ENCODE measurements at regions not wholly inside any gene's neighbourhood (a gene's known extent, or its start where the extent isn't known, plus 50 kb on each side); places are given as distances from the start of the nearest gene placed in this dataset.

GRCh38 chr14:23899788-23900187 is 53.8 kb upstream of the DHRS4 start:
- H3K4me1 ChIP-seq = peaks cover 0 to 8% (median 0%) of the 10 kb centered on the region in 10 experiments; a peak in 2 of 20 replicates

DNA sequence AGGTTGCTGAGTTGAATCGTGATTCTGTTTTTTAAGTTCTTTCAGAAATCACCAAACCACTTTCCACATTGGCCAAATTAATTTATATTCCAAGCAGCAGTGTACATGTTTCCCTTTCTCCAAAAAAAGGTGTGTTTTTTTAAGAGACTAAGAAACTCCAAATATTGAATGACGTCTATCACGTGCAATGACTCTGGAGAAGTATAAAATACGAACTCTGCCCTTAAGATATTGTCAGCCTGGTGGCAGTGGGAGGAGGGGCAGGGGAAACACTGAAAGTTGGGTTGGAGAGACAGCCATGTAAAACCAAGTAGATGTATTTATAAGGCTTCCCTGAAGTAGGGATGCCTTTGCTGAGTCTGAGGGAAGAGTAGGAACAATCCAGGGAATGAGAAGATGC is 50.1 kb upstream of the DHRS4 start:
- Histone ChIP-seq H3K9me3 (replicated peaks in 1 of 11) (peaks cover 7 to 19% (median 15%) of the 10 kb centered on the region in 11 experiments; a peak in 20 of 22 replicates), H3K36me3 (no peaks in the 10 kb centered on the region), H3K4me2 (no peak overlapping the region), H3K4me3 (no peak overlapping the region), H3K27ac (no peak overlapping the region), H3K27me3 (no peaks in the 10 kb centered on the region), H4K20me1 (no peaks in the 10 kb centered on the region), H3K4me1 (no peaks in the 10 kb centered on the region), H3K9ac (no peak overlapping the region)
- TF ChIP-seq Cebpa-rat (IDR thresholded peaks at IDR 0.05) = no peak

More at GRCh38 chr14:23899788-23900187, 53.8 kb upstream of the DHRS4 start:
- Histone ChIP-seq H3K9me3 (replicated peaks in 1 of 11) (peaks cover 9 to 21% (median 17%) of the 10 kb centered on the region in 11 experiments; a peak in 20 of 22 replicates), H3K36me3 (no peaks in the 10 kb centered on the region), H3K27ac (no peak overlapping the region), H3K9ac (no peak overlapping the region), H3K4me2 (no peak overlapping the region), H4K20me1 (no peaks in the 10 kb centered on the region), H3K27me3 (no peaks in the 10 kb centered on the region), H3K4me3 (no peak overlapping the region)
- no peak for TF ChIP-seq Cebpa-rat (IDR thresholded peaks at IDR 0.05)
